NT2/D1 (cell line): ENCODE measurements at regions not wholly inside any gene's neighbourhood (a gene's known extent, or its start where the extent isn't known, plus 50 kb on each side); places are given as distances from the start of the nearest gene placed in this dataset.

Source experiments
- YY1 ChIP-seq: IDR thresholded peaks from 2 replicates; pipeline ENCODE4 v1.6.1; 2011; ENCODE audit not compliant: insufficient read length, insufficient read depth
- ZNF274 ChIP-seq: IDR thresholded peaks from 2 replicates; pipeline ENCODE4 v1.6.1; 2011; ENCODE audit warnings: mild to moderate bottlenecking, low read depth, low read length

DNA sequence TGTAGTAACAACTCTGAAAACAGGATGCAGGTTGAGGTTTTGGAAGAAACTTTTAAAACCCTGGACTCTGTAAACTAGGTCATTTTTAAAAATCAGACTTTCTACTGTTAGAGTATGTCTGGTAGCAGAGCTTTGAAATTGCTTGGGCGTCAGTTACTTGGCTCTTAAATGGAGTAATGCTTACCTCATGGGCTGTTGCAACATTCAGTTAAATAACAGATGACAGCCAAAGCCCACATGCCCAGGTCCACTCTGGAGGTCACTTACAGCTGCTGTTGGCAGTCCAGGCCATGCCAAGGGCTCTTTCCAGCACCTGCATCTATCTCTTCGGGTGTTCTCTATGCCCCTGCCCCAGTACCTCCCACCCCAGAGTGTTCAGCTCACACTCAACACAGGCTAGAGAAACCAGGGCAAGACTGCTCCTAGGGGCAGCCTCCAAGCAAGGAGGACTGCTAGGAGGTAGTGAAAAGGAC, 96.4 kb downstream of the BANF2 start:
- TF ChIP-seq ZNF274 (no peak), YY1 (no peak)
